Keratinocyte (primary cell): ENCODE measurements at regions not wholly inside any gene's neighbourhood (a gene's known extent, or its start where the extent isn't known, plus 50 kb on each side); places are given as distances from the start of the nearest gene placed in this dataset.

ENCODE experiments used
- DNase-seq: peaks from one replicate; pipeline ENCODE4 v3.0.0-alpha.2; 2011; ENCODE audit warnings: low read depth, missing footprints, low spot score
- FAIRE-seq: peaks from 2 replicates; lab custom pipeline; 2011; peaks lifted over from hg19 to GRCh38; lab: Jason Lieb, UNC
- H2AFZ ChIP-seq: 2 replicates; pipeline ENCODE4 v1.6.0; 2012; ENCODE audit warnings: low read length, control low read depth, inconsistent platforms; ENCODE audit not compliant: control insufficient read depth
- H3K27ac ChIP-seq: 2 replicates; pipeline ENCODE4 v1.5.1; 2011; ENCODE audit warnings: low read length; ENCODE audit not compliant: control insufficient read depth, insufficient read depth
- H3K27me3 ChIP-seq: 3 replicates; pipeline ENCODE4 v1.6.0; 2011; ENCODE audit warnings: low read length; ENCODE audit not compliant: control insufficient read depth, insufficient read depth; ENCODE audit errors: extremely low read depth
- H3K36me3 ChIP-seq, 2 experiments: 2 replicates in 1 of 2; 3 replicates in 1 of 2; pipeline ENCODE4 v1.5.1; 2011; ENCODE audit warnings: low read length in 2 of 2, mild to moderate bottlenecking in 1 of 2; ENCODE audit not compliant: control insufficient read depth in 2 of 2, insufficient read depth in 2 of 2; ENCODE audit errors: extremely low read depth in 1 of 2
- H3K4me1 ChIP-seq: 3 replicates; pipeline ENCODE4 v1.5.1; 2011; ENCODE audit warnings: low read length; ENCODE audit not compliant: control insufficient read depth, insufficient read depth; ENCODE audit errors: extremely low read depth
- H3K4me2 ChIP-seq: 3 replicates; pipeline ENCODE4 v1.6.0; 2011; ENCODE audit warnings: low read depth, low read length; ENCODE audit not compliant: control insufficient read depth, insufficient read depth; ENCODE audit errors: extremely low read depth
- H3K4me3 ChIP-seq, 3 experiments: fragments of 200-600 bp in 1 of 3; sonication (generic) in 1 of 3; 2 replicates in 2 of 3; 3 replicates in 1 of 3; pipeline ENCODE4 v1.5.1; 2011 to 2016; ENCODE audit warnings: low read length in 3 of 3, mild to moderate bottlenecking in 3 of 3, control low read depth in 2 of 3, inconsistent platforms in 1 of 3, low read depth in 1 of 3, mixed read lengths in 1 of 3, mixed run types in 1 of 3, moderate library complexity in 1 of 3; ENCODE audit not compliant: control insufficient read depth in 2 of 3, insufficient read depth in 2 of 3; ENCODE audit errors: extremely low read depth in 1 of 3
- H3K79me2 ChIP-seq: 2 replicates; pipeline ENCODE4 v1.6.0; 2012; ENCODE audit warnings: low read length; ENCODE audit not compliant: control insufficient read depth, insufficient read depth
- H3K9ac ChIP-seq: 3 replicates; pipeline ENCODE4 v1.6.0; 2011; ENCODE audit warnings: low read length; ENCODE audit not compliant: control insufficient read depth, insufficient read depth; ENCODE audit errors: extremely low read depth
- H3K9me1 ChIP-seq: 3 replicates; pipeline ENCODE4 v1.6.0; 2011; ENCODE audit warnings: low read length; ENCODE audit not compliant: control insufficient read depth, insufficient read depth; ENCODE audit errors: extremely low read depth
- H3K9me3 ChIP-seq: 2 replicates; pipeline ENCODE4 v1.5.1; 2012; ENCODE audit warnings: low read depth, low read length; ENCODE audit not compliant: control insufficient read depth
- H4K20me1 ChIP-seq: 3 replicates; pipeline ENCODE4 v1.6.0; 2011; ENCODE audit warnings: low read length; ENCODE audit not compliant: control insufficient read depth, insufficient read depth; ENCODE audit errors: extremely low read depth
- CTCF ChIP-seq, 3 experiments: IDR thresholded peaks in 1 of 3; conservative IDR thresholded peaks in 1 of 3; optimal IDR thresholded peaks in 1 of 3; 2 replicates in 2 of 3; 3 replicates in 1 of 3; pipeline versions ENCODE3 to v1.5.1; 2011; ENCODE audit warnings: low read length in 3 of 3, mild to moderate bottlenecking in 3 of 3, moderate library complexity in 2 of 3, control low read depth in 1 of 3, inconsistent platforms in 1 of 3; ENCODE audit not compliant: insufficient read depth in 2 of 3; ENCODE audit errors: extremely low read depth in 1 of 3
- EZH2 ChIP-seq: IDR thresholded peaks from one replicate; pipeline ENCODE4 v1.6.1; 2012; ENCODE audit warnings: inconsistent platforms, mild to moderate bottlenecking, low read length, moderate library complexity
- dilution Hi-C: fragments of 300-500 bp; cut with MboI; formaldehyde crosslinking; loops from one replicate; pipeline ENCODE4 v1.7.0; 2020; ENCODE audit warnings: low sequenced_read_pairs; ENCODE audit not compliant: extremely low pct_ligation_motif_present

DNA sequence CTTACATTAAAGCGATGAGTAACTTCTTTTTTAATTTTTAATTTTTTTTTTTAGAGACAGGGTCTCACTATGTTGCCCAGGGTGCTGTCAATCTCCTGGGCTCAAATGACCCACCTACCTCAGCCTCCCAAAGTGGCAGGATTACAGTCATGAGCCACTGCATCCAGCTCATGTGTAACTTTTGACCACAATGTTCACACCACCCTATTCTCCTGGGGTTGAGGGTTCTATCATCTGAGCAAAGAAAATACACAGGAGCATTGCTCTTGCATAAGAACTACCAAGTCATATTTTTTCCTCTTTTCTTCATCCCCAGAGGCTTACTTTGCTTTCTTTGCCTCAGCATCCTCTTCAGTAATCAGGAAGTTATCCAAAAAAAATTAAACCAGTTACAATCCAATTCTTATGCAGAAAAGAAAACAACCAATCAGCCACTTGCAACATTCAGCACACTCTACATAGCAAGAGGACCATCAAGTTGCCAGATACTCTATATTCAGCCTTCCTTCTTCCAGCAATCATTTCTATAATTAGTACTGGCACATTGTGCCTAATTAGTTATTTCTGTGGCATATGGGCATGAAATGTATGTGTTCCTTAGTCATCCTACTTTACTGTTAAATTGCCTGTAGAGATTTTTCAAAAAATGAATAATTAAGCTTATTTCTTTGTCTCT, 345.6 kb downstream of the AKAIN1 start:
- H3K9me3 ChIP-seq, result no peaks in the 10 kb centered on the region
- dilution Hi-C loops, result no loop called here

GRCh38 chr18:4847056-4847455, 350.0 kb downstream of the AKAIN1 start:
- H4K20me1 ChIP-seq, result no peaks in the 10 kb centered on the region
- FAIRE-seq, result no peak
- dilution Hi-C loops, result no loop called here

More for the DNA sequence above, 345.6 kb downstream of the AKAIN1 start:
- no peaks in the 10 kb centered on the region for H3K4me1 ChIP-seq
- H3K4me3 ChIP-seq, result no peak overlapping the region
- no peak for TF ChIP-seq EZH2
- no peak for TF ChIP-seq CTCF (optimal IDR thresholded peaks at IDR 0.05 in 1 of 3, IDR thresholded peaks at IDR 0.05 in 1 of 3, conservative IDR thresholded peaks at IDR 0.05 in 1 of 3; ENCODE audit: extremely low read depth in 1 of 3, insufficient read depth in 2 of 3, low read length in 3 of 3)
- no peak overlapping the region for H2AFZ ChIP-seq
- no peaks in the 10 kb centered on the region for H3K79me2 ChIP-seq
- no peak overlapping the region for H3K9ac ChIP-seq
- DNase-seq, result no peak
- FAIRE-seq, result no peak
- H3K27ac ChIP-seq, result no peak overlapping the region
- H3K9me1 ChIP-seq, result no peaks in the 10 kb centered on the region
- H4K20me1 ChIP-seq, result no peaks in the 10 kb centered on the region
- no peak overlapping the region for H3K4me2 ChIP-seq
- H3K27me3 ChIP-seq, result no peaks in the 10 kb centered on the region
- H3K36me3 ChIP-seq, result no peaks in the 10 kb centered on the region

More at GRCh38 chr18:4847056-4847455, 350.0 kb downstream of the AKAIN1 start:
- Histone ChIP-seq H3K9me1 (no peaks in the 10 kb centered on the region), H3K4me2 (no peak overlapping the region), H3K4me1 (no peaks in the 10 kb centered on the region), H3K4me3 (no peak overlapping the region), H3K9me3 (no peaks in the 10 kb centered on the region), H3K36me3 (no peaks in the 10 kb centered on the region), H3K9ac (no peak overlapping the region), H3K79me2 (no peaks in the 10 kb centered on the region), H3K27me3 (no peaks in the 10 kb centered on the region), H2AFZ (no peak overlapping the region), H3K27ac (no peak overlapping the region)
- no peak for DNase-seq
- TF ChIP-seq EZH2 (no peak), CTCF (optimal IDR thresholded peaks at IDR 0.05 in 1 of 3, IDR thresholded peaks at IDR 0.05 in 1 of 3, conservative IDR thresholded peaks at IDR 0.05 in 1 of 3; ENCODE audit: extremely low read depth in 1 of 3, insufficient read depth in 2 of 3, low read length in 3 of 3) (no peak)
